A673 (cell line): ENCODE measurements at regions not wholly inside any gene's neighbourhood (a gene's known extent, or its start where the extent isn't known, plus 50 kb on each side); places are given as distances from the start of the nearest gene placed in this dataset.

Source experiments
- EZH2 ChIP-seq: fragments of 200-600 bp; sonication (generic); IDR thresholded peaks from 2 replicates; pipeline ENCODE4 v1.6.1; 2017; ENCODE audit warnings: borderline replicate concordance, low read depth, mild to moderate bottlenecking, mixed read lengths, antibody characterized with exemption, low read length; ENCODE audit not compliant: poor library complexity, severe bottlenecking
- TF ChIP-seq, protein P1 (sequence below): fragments of 300-800, 200-600 bp; sonication (generic); conservative IDR thresholded peaks from 2 replicates; pipeline ENCODE4 v1.5.1; 2017; ENCODE audit warnings: low read depth, mild to moderate bottlenecking, antibody characterized with exemption, low read length, moderate library complexity, mixed read lengths

DNA sequence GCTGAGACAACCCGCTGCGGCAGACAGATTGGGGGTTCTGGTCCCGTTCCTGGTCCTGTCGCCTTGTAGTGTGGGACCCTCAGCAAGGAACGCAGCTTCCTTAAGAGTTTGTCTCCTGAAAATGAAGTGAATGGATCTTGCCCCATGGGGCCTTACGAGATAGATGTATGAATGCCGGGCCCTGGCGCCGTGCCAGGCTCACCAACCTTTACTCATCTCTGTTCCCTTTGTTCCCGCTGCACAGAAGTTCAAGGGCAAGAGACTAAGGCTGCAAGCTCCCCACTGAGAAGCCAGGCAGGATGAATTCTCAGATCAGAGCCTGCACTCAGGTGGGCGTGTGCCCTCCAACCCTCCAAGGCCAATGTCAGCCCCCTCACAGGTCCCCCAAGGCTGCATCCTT is 162.7 kb upstream of the IQSEC1 start:
- no peak for TF ChIP-seq EZH2
- TF ChIP-seq, protein P1, sequence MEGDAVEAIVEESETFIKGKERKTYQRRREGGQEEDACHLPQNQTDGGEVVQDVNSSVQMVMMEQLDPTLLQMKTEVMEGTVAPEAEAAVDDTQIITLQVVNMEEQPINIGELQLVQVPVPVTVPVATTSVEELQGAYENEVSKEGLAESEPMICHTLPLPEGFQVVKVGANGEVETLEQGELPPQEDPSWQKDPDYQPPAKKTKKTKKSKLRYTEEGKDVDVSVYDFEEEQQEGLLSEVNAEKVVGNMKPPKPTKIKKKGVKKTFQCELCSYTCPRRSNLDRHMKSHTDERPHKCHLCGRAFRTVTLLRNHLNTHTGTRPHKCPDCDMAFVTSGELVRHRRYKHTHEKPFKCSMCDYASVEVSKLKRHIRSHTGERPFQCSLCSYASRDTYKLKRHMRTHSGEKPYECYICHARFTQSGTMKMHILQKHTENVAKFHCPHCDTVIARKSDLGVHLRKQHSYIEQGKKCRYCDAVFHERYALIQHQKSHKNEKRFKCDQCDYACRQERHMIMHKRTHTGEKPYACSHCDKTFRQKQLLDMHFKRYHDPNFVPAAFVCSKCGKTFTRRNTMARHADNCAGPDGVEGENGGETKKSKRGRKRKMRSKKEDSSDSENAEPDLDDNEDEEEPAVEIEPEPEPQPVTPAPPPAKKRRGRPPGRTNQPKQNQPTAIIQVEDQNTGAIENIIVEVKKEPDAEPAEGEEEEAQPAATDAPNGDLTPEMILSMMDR, result no peak
